GM19463 (cell line): ENCODE measurements at regions not wholly inside any gene's neighbourhood (a gene's known extent, or its start where the extent isn't known, plus 50 kb on each side); places are given as distances from the start of the nearest gene placed in this dataset.

Experiments
- ATAC-seq: cut with Tn5 transposase; IDR thresholded peaks from one replicate; pipeline ENCODE4 v1.9.1; 2021; ENCODE audit warnings: mild to moderate bottlenecking, moderate library complexity; ENCODE audit not compliant: unreplicated experiment

GRCh38 chr6:19312241-19312978 is 524.8 kb upstream of the ID4 start:
- ATAC-seq = no peak

DNA sequence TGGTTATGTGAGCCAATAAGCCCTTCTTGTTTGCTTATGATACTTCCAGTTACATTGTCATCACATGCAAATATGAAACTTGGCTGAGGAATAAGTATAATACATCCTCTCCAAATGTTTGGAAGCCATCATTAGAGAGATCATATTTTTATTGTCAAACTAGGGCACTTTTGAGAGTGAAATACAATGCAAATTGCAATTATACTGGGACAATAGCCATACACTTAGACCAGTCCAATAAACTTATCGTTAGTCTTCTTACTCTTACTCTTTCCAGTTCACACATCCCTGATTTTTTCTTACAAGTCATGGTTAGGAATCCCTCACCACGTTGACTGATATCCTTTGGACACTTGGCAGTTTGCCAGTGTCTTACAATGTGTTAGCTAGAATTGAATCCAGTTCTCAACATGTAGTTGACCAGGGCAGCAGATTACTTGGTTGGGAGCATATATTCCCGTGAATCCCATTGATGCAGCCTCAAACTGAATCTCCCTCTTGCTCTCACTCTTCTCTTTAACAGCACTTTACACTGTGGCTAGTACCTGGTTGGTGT is 519.7 kb upstream of the ID4 start:
- ATAC-seq = no peak

DNA sequence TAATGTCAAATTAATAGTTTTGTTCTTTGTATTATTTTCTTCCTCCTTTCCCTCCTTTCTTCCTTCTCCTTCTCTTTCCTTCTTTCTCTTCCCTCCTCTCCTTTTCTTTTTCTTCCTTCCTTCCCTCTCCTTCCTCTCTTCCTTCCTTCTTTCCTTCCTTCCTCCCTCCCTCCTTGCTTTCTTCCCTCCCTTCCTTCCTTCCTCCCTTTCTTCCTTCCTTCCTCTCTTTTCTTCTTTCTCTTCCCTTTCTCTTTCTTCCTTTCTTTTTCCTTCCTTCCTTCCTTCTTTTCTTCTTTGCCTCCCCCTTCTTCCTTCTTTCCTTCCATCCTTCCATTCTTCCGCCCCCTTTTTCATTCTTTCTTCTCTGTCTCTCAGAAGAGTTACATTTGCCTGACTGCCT is 518.2 kb upstream of the ID4 start:
- no peak for ATAC-seq

DNA sequence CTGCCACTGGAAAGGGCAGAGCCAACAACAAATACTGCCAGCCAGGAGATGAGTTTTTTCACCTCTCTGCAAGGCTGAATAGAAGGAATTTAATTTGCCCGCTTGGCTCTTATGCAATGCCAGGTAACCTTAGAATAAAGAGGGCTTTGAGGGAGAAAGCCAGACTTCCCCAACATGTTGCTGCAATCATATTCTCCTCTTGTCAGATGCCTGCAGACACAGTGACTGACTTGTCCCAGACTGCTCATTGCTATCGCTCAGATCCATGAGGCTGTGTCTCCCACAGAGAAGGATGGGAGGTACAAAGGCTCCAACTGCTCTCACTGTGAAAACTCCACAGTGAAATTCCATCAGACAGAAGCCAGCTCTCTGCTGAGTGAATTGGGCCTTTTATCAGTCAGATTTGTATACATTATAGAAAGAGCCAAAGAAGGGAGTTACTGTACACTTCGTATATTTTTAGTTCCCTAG is 517.0 kb upstream of the ID4 start:
- ATAC-seq = no peak

DNA sequence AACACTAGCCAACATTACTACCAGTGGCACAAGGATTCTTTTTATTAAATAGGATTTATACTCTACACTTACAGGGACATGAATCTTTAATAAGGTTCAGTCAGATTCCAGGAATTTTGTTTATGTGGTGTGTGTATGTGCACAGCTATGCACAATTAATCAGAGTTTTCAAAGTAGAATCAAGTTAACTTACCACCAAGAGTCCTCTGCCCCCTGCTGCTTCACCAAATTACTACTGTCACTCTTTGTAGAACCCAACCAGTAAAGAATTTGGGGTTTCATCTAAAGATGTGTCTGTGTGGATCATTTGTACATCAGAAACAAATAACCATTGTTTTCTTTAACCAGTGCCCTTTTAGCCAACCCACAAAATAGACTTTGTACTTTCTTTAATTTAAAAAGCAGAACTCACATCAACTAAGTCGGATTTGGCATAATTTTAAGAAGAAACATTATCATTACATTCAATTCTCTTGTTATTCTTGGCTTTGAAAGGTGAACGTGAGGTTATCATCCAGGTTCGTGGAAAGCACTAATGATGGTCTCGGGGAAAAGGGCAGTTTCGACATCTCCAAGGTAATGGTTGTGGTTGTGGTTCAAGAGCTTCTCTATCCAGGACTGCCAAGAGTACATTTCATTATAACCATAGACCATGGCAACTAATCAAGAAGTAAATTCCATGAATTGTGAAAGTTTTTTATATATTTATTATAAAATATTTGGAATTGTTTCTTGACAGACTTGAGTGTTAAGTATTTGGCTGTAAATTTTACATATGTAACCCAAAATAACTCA is 514.3 kb upstream of the ID4 start:
- no peak for ATAC-seq

GRCh38 chr6:19324376-19324775 is 512.8 kb upstream of the ID4 start:
- no peak for ATAC-seq

- ATAC-seq = no peak
These were observed 511.8 kb upstream of the ID4 start for GRCh38 chr6:19325335-19325789.

- no peak for ATAC-seq
These were observed 509.9 kb upstream of the ID4 start for GRCh38 chr6:19327241-19327640.

GRCh38 chr6:19327661-19328060 is 509.5 kb upstream of the ID4 start:
- ATAC-seq = no peak

DNA sequence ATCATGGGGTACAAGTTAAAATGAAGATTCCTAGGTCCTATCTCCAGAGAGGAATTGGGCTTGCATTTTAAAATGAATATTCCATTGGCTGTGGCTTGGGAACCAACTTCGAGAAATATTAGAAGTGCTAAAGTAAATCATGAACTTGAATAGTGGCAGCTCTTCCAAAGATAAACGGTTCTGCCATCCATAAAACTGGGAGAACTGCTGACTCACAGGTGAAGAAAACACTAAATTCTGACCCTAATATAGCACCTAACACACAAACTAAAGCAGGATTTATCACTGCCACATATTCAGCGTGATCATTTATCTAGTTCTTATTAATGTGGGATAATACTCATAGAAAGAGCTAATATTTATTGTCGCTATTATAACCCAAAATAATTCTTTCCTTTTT is 508.1 kb upstream of the ID4 start:
- ATAC-seq = no peak

GRCh38 chr6:19331089-19331488 is 506.1 kb upstream of the ID4 start:
- ATAC-seq = no peak

- no peak for ATAC-seq
These were observed 504.2 kb upstream of the ID4 start for GRCh38 chr6:19332806-19333460.

DNA sequence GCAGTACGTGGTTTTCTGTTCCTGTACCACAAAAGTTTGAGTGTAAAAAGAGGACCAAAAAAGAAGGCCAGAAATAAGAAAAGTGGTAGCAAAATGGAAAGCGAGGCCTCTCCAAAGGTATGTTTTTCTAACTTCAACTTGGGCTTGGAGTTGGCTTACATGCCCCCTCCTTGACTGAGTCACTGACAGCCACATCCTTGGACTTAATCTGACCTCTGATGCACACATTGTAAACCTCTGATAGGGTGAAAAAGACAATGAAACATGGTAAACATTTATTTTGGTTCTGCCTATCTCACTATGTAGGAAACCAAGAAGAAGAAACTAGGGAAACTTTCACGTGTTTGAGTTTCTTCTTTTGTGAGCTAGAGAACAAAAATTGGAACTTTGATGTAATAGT is 503.2 kb upstream of the ID4 start:
- ATAC-seq = no peak

GRCh38 chr6:19336579-19336978 is 500.6 kb upstream of the ID4 start:
- no peak for ATAC-seq

DNA sequence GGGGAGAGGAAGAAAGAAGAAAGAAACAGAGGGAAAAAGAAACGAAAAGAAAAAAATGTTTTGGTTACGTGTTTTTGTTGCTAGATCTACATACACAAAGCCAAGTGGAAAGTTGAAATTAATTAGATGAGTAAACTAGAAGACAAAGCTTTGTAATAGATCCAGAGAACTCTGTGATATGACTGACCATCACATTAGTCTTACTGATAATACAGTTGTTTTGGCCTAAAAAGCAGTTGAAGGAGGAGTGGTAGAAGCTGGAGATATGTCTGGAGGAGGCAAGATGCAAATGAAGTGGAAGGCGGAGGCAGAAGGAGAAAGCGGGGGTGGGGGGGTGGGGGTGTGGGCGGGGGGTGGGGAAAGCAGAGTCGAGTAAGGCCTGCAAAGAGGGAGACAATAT is 500.1 kb upstream of the ID4 start:
- ATAC-seq = no peak

- no peak for ATAC-seq
These were observed 494.6 kb upstream of the ID4 start for GRCh38 chr6:19342616-19343015.

- ATAC-seq = no peak
These were observed 487.7 kb upstream of the ID4 start for GRCh38 chr6:19349429-19349828.

GRCh38 chr6:19354181-19354580 is 483.0 kb upstream of the ID4 start:
- ATAC-seq = no peak

- no peak for ATAC-seq
These were observed 480.5 kb upstream of the ID4 start for GRCh38 chr6:19356692-19357091.

DNA sequence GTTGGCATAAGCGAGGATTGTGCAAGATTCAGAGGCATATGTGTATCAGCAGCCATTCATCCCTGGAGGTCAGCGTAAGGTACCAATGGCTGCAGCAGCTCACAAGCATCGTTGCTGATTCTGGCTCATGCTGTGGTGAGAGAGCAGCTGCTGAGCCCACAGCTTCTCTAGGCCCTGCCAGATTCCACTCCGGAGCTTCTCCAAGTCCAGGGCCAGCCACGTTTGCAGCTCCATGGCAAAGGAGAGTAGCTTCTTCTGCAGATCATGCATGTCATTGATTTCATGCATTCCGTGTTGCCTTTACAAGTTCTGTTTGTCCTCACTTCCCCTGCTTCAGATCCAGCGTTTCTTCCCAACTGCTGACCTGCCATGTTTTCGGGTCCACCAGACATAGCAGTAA is 474.8 kb upstream of the ID4 start:
- no peak for ATAC-seq

DNA sequence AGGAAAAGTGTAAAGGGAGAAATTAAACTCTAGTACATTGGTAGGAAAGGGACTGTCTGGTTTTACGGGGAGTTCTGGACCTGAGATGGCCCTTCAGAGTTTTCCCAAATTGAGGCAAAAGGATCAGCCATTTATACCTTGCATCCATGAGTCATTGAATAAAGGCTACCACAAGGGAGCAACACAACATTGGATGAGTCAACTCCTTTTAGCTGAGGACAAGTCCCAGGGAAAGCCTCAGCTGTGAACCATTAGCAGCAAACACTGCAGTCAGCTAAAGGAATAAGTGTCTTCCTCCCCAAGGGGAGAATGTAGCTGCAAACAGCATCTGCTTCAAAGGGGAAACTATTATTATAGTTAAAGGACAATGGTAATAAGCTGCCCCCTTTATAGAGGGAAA is 468.7 kb upstream of the ID4 start:
- ATAC-seq = no peak
